ENCODE measurements at regions not wholly inside any gene's neighbourhood (a gene's known extent, or its start where the extent isn't known, plus 50 kb on each side); places are given as distances from the start of the nearest gene placed in this dataset.

DNA sequence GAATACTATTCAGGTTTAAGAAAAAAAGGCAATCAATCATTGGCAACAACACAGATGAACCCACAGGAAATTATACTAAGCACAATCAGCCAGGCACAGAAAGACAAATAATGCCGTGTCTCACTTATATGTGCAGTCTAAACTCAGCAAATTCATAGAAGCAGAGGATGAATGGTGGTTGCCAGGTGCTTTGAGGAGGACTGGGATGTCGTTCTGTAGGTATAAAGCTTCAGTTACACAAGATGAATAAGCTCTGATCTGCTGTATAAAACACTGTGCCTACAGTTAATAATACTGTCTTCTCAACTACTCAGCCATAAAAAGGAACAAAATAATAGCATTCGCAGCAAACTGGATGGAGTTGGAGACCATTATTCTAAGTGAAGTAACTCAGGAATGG lies 324.8 kb upstream of the HSFY2 start:
- no peaks in the 10 kb centered on the region for H3K4me1 ChIP-seq
- no peaks in the 10 kb centered on the region for H3K27me3 ChIP-seq (ENCODE audit: control insufficient read depth, insufficient read depth, low read length)
- no peak overlapping the region for H3K4me3 ChIP-seq (ENCODE audit: low read depth, low read length)
- H3K27ac ChIP-seq, result no peak overlapping the region
- TF ChIP-seq, protein P1, sequence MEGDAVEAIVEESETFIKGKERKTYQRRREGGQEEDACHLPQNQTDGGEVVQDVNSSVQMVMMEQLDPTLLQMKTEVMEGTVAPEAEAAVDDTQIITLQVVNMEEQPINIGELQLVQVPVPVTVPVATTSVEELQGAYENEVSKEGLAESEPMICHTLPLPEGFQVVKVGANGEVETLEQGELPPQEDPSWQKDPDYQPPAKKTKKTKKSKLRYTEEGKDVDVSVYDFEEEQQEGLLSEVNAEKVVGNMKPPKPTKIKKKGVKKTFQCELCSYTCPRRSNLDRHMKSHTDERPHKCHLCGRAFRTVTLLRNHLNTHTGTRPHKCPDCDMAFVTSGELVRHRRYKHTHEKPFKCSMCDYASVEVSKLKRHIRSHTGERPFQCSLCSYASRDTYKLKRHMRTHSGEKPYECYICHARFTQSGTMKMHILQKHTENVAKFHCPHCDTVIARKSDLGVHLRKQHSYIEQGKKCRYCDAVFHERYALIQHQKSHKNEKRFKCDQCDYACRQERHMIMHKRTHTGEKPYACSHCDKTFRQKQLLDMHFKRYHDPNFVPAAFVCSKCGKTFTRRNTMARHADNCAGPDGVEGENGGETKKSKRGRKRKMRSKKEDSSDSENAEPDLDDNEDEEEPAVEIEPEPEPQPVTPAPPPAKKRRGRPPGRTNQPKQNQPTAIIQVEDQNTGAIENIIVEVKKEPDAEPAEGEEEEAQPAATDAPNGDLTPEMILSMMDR (IDR thresholded peaks at IDR 0.05), result no peak
- no peak overlapping the region for H3K4me2 ChIP-seq (ENCODE audit: low read length)
- H3K9ac ChIP-seq, result no peak overlapping the region
- H3K36me3 ChIP-seq (ENCODE audit: control insufficient read depth, insufficient read depth, low read length), result no peaks in the 10 kb centered on the region
- H3K9me3 ChIP-seq (ENCODE audit: control insufficient read depth, low read length), result no peaks in the 10 kb centered on the region
- H2AFZ ChIP-seq, result no peak overlapping the region
- no peaks in the 10 kb centered on the region for H3K79me2 ChIP-seq

DNA sequence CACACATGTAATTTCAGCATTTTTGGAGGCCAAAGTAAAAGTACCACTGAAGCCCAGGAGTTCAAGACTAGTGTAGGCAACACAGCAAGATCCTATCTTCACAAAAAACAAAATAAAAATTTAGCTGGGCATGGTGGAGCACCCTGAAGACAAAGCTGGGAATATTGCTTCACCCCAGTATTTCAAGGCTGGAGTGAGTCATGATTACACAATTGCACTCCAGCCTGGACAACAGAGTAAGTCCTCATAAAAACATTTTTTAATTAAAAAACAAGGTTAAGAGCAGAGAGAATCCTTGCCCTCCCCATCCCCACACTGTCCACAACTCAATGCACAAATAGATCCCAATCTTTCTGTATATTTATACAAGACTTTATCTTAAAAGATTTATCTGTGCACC lies 321.9 kb upstream of the HSFY2 start:
- Histone ChIP-seq H3K27me3 (ENCODE audit: control insufficient read depth, insufficient read depth, low read length) (no peaks in the 10 kb centered on the region), H2AFZ (no peak overlapping the region), H3K79me2 (no peaks in the 10 kb centered on the region)

DNA sequence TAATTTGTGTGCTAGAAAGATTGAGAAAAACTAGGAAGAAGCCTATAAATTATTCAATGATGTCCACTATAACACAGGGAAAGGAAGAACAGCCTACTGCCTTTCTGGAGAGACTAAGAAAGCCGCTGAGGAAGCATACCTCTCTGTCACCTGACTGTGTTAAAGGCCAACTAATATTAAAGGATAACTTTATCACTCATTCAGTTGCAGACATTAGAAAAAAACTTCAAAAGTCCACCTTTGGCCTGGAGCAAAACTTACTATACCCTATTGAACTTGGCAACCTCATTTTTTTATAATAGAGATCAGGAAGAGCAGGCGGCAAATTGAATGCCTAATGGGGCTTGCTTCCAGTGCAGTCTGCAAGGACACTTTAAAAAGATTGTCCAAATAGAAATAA lies 309.5 kb upstream of the HSFY2 start:
- TF ChIP-seq, protein P1 (IDR thresholded peaks at IDR 0.05), result no peak
- Histone ChIP-seq H3K27me3 (ENCODE audit: control insufficient read depth, insufficient read depth, low read length) (no peaks in the 10 kb centered on the region), H3K79me2 (no peaks in the 10 kb centered on the region), H3K36me3 (ENCODE audit: control insufficient read depth, insufficient read depth, low read length) (no peaks in the 10 kb centered on the region), H3K9ac (no peak overlapping the region), H3K4me2 (ENCODE audit: low read length) (no peak overlapping the region), H3K4me3 (ENCODE audit: low read depth, low read length) (no peak overlapping the region), H3K27ac (no peak overlapping the region), H3K9me3 (ENCODE audit: control insufficient read depth, low read length) (no peaks in the 10 kb centered on the region), H3K4me1 (no peaks in the 10 kb centered on the region), H2AFZ (no peak overlapping the region)

More for the DNA sequence above, 321.9 kb upstream of the HSFY2 start:
- TF ChIP-seq, protein P1 (IDR thresholded peaks at IDR 0.05), result no peak
- H3K4me2 ChIP-seq (ENCODE audit: low read length), result no peak overlapping the region
- no peaks in the 10 kb centered on the region for H3K4me1 ChIP-seq
- no peak overlapping the region for H3K4me3 ChIP-seq (ENCODE audit: low read depth, low read length)
- H3K9ac ChIP-seq, result no peak overlapping the region
- no peaks in the 10 kb centered on the region for H3K36me3 ChIP-seq (ENCODE audit: control insufficient read depth, insufficient read depth, low read length)
- no peak overlapping the region for H3K27ac ChIP-seq
- H3K9me3 ChIP-seq (ENCODE audit: control insufficient read depth, low read length), result no peaks in the 10 kb centered on the region

DNA sequence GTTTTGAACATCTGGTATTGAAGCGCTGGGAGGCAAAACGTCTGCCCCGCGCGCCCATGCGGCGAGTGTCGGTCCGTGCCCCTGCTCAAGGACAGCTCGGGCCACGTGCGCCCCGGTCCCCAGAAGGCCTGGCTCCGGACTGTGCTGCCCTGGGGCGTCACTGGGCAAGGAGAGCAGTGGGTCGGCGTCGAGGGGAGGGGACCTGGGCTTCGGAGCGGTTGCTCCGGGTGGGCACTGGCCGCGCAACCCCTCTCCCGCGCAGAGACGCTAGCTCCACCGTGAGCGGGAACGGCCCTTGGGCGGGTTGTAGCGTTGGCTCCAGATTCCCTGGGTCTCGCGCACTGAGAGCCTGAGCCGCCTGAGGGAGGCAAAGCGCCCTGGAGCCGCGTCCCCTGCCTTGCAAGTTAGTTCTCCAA lies 304.2 kb upstream of the HSFY2 start:
- Histone ChIP-seq H3K4me3 (ENCODE audit: low read depth, low read length) (no peak overlapping the region), H3K4me2 (ENCODE audit: low read length) (peak overlapping the region; percentile 57), H3K9me3 (ENCODE audit: control insufficient read depth, low read length) (no peaks in the 10 kb centered on the region), H3K4me1 (no peaks in the 10 kb centered on the region), H3K27me3 (ENCODE audit: control insufficient read depth, insufficient read depth, low read length) (no peaks in the 10 kb centered on the region), H3K79me2 (no peaks in the 10 kb centered on the region), H3K9ac (no peak overlapping the region), H3K36me3 (ENCODE audit: control insufficient read depth, insufficient read depth, low read length) (no peaks in the 10 kb centered on the region), H3K27ac (no peak overlapping the region), H2AFZ (no peak overlapping the region)
- TF ChIP-seq, protein P1 (IDR thresholded peaks at IDR 0.05), result no peak

DNA sequence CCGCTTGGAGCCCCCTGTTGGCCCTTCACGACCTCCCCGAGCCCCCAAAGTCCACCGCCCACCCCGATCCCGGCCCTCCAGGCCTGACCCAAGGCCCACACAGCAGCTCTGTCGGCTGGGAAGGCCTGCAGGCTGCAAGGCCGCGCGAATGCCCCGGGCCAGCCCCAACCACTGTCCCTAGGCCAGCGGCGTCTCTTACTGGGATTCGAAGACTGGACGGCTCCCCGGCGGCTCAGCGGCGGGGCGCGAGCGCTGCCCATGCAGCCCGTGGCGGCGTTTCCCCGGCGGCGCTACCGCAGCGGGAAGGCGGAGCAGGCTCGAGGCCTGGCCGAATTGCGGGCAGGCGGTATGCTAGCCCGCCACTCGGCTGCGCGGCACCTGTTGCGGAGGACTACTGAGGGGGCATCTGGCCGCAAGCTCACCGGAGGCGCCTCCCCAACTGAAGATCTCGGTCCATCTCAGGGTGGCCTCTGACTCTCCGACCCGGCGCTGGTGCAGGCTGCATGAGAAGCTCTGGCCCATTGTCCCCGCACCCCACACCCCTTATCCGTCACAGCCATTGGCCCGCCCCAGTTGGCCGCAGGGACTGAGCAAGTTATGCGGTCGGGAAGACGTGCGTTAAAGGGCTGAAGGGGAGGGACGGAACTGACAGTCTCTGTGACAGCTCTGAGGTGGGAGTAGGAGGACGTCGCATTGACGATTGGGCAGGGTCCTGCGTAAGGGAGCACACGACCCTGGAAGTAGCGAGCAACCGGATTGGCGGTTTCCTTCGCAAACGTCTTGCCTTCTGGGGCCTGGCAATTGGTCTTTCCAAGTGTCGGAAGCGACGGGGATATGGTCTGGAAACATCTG lies 303.5 kb upstream of the HSFY2 start:
- H3K4me3 ChIP-seq (ENCODE audit: low read depth, low read length), result peak overlapping the region; percentile 37
- H3K27ac ChIP-seq, result no peak overlapping the region
- no peak overlapping the region for H3K9ac ChIP-seq
- H3K36me3 ChIP-seq (ENCODE audit: control insufficient read depth, insufficient read depth, low read length), result no peaks in the 10 kb centered on the region
- H3K4me1 ChIP-seq, result no peaks in the 10 kb centered on the region
- H3K79me2 ChIP-seq, result no peaks in the 10 kb centered on the region
- H2AFZ ChIP-seq, result no peak overlapping the region
- TF ChIP-seq, protein P1 (IDR thresholded peaks at IDR 0.05), result no peak
- H3K9me3 ChIP-seq (ENCODE audit: control insufficient read depth, low read length), result no peaks in the 10 kb centered on the region
- H3K27me3 ChIP-seq (ENCODE audit: control insufficient read depth, insufficient read depth, low read length), result no peaks in the 10 kb centered on the region
- H3K4me2 ChIP-seq (ENCODE audit: low read length), result peak overlapping the region; percentile 57

Measured in parathyroid adenoma (tissue), 2 donors.